ENCODE measurements at regions not wholly inside any gene's neighbourhood (a gene's known extent, or its start where the extent isn't known, plus 50 kb on each side); places are given as distances from the start of the nearest gene placed in this dataset.
"Not testable (repeated sequence)": the region's sequence is repeated elsewhere in the genome, so short reads cannot be mapped to it uniquely, and the experiment has no call there.

GRCh38 chr6:92428448-92428847 lies 990.9 kb downstream of the EPHA7 start:
- intact Hi-C loops (cut with DNase I; ENCODE audit: low total_unique reads): no loop called here
- no peak for TF ChIP-seq POLR2A (IDR thresholded peaks at IDR 0.05)
- TF ChIP-seq CTCF (IDR thresholded peaks at IDR 0.05): no peak
- DNase-seq (ENCODE audit: low spot score in 2 of 2): no peak
- no peak overlapping the region for H3K4me3 ChIP-seq (ENCODE audit: low read depth, poor library complexity, severe bottlenecking)
- 91 to 96% methylated on average over 2 of the region's 2 CpGs for WGBS, 2 donors

GRCh38 chr6:92427453-92427852 lies 991.9 kb downstream of the EPHA7 start:
- WGBS, 2 donors: 75 to 84% methylated on average over 2 of the region's 2 CpGs
- TF ChIP-seq CTCF (IDR thresholded peaks at IDR 0.05) (no peak), POLR2A (IDR thresholded peaks at IDR 0.05) (no peak)

GRCh38 chr6:92415656-92416055 lies 1003.7 kb downstream of the EPHA7 start:
- DNase-seq (ENCODE audit: low spot score in 2 of 2): no peak
- 46 to 54% methylated on average over 4 of the region's 4 CpGs for WGBS, 2 donors
- no peak overlapping the region for H3K4me3 ChIP-seq (ENCODE audit: low read depth, poor library complexity, severe bottlenecking)
- intact Hi-C loops (cut with DNase I; ENCODE audit: low total_unique reads): no loop called here
- TF ChIP-seq POLR2A (IDR thresholded peaks at IDR 0.05) (no peak), CTCF (IDR thresholded peaks at IDR 0.05) (no peak)

More at GRCh38 chr6:92427453-92427852, 991.9 kb downstream of the EPHA7 start:
- DNase-seq (ENCODE audit: low spot score in 2 of 2): no peak
- intact Hi-C loops (cut with DNase I; ENCODE audit: low total_unique reads): no loop called here
- H3K4me3 ChIP-seq (ENCODE audit: low read depth, poor library complexity, severe bottlenecking): no peak overlapping the region

GRCh38 chr6:92408350-92408749 lies 1011.0 kb downstream of the EPHA7 start:
- H3K4me3 ChIP-seq (ENCODE audit: low read depth, poor library complexity, severe bottlenecking): no peak overlapping the region
- intact Hi-C loops (cut with DNase I; ENCODE audit: low total_unique reads): no loop called here
- no peak for DNase-seq (ENCODE audit: low spot score in 2 of 2)
- TF ChIP-seq POLR2A (IDR thresholded peaks at IDR 0.05): no peak
- no peak for TF ChIP-seq CTCF (IDR thresholded peaks at IDR 0.05)

GRCh38 chr6:92404281-92404680 lies 1015.1 kb downstream of the EPHA7 start:
- 54 to 55% methylated on average over 2 of the region's 2 CpGs for WGBS, 2 donors
- intact Hi-C loops (cut with DNase I; ENCODE audit: low total_unique reads): no loop called here
- no peak for DNase-seq (ENCODE audit: low spot score in 2 of 2)
- H3K4me3 ChIP-seq (ENCODE audit: low read depth, poor library complexity, severe bottlenecking): no peak overlapping the region
- TF ChIP-seq CTCF (IDR thresholded peaks at IDR 0.05) (no peak), POLR2A (IDR thresholded peaks at IDR 0.05) (no peak)

- intact Hi-C loops (cut with DNase I; ENCODE audit: low total_unique reads): no loop called here
- TF ChIP-seq POLR2A (IDR thresholded peaks at IDR 0.05) (no peak), CTCF (IDR thresholded peaks at IDR 0.05) (no peak)
- no peak for DNase-seq (ENCODE audit: low spot score in 2 of 2)
- 57 to 59% methylated on average over 2 of the region's 2 CpGs for WGBS, 2 donors
- no peak overlapping the region for H3K4me3 ChIP-seq (ENCODE audit: low read depth, poor library complexity, severe bottlenecking)
These were observed 1019.4 kb downstream of the EPHA7 start for GRCh38 chr6:92399911-92400310.

- intact Hi-C loops (cut with DNase I; ENCODE audit: low total_unique reads); DNase-seq (ENCODE audit: low spot score in 2 of 2); H3K4me3 ChIP-seq (ENCODE audit: low read depth, poor library complexity, severe bottlenecking): not testable (repeated sequence)
- 90% methylated on average over 8 of the region's 8 CpGs for WGBS, 2 donors
These were observed 1030.7 kb downstream of the EPHA7 start for GRCh38 chr6:92388706-92389105.
